GM18511 (cell line): ENCODE measurements at regions not wholly inside any gene's neighbourhood (a gene's known extent, or its start where the extent isn't known, plus 50 kb on each side); places are given as distances from the start of the nearest gene placed in this dataset.
A peak's percentile ranks its signal among the peaks of the same experiment; 100 is the strongest.

ENCODE experiments used
- ATAC-seq: cut with Tn5 transposase; IDR thresholded peaks from one replicate; pipeline ENCODE4 v1.9.1; 2021; ENCODE audit warnings: mild to moderate bottlenecking, moderate library complexity; ENCODE audit not compliant: unreplicated experiment

- no peak for ATAC-seq
These were observed 514.2 kb upstream of the DIPK2B start for GRCh38 chrX:45714866-45715265.

DNA sequence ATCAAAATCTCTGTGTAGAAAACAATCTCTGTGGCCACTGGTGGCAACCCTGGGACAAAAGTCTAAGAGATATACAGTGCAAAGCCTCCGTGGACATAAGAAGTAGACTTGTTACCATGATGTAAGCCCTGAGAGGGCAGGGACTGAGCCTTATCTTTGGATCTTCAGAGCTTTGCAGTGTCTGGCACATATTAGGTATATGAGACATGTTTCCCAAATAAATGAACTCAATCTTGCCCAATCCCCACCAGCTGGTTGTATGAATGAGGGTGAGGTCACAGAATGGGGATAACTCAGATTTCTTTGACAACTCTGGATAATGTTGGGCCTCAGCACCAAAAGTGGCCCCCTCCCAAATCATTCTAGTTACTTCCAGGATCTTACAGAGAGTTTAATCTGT, 511.4 kb upstream of the DIPK2B start:
- ATAC-seq: no peak

GRCh38 chrX:45711231-45711630, 510.6 kb upstream of the DIPK2B start:
- ATAC-seq: no peak

DNA sequence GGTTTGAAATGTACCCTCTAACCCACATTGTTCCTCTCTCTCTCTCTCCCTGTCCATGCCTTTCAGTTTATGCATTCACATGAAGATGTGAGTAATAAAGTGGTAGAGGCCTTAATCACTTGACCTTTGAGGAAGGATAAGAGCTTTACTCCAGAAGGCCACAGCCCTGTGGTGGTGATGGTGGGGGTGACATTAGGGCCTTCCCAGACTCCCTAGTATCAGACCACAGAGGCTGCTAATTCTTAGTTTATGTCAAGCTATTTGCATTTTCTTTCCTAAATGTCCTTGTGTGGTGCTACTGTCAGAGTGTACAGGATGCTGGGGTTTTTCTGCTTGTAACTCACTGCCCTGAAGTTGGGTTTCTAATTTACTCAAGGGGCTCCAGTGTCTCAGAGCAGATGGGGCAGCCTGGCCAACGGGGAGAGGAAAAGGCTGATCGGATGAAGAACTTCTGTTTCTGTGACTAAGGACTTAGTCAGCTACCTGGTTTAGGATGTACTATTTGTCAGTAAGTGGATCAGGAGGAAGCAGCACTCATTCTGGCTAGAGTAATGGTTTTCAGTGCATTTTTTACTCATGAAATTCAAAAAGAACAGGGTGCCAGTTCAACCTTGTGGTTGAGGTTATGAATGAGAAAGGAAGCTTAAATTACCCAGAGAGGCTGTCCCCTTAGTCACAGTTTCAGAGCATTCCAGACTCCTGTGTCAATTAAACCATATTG, 509.6 kb upstream of the DIPK2B start:
- ATAC-seq: peak; percentile 88

GRCh38 chrX:45709381-45709780, 508.7 kb upstream of the DIPK2B start:
- no peak for ATAC-seq

GRCh38 chrX:45699158-45699557, 498.5 kb upstream of the DIPK2B start:
- no peak for ATAC-seq

DNA sequence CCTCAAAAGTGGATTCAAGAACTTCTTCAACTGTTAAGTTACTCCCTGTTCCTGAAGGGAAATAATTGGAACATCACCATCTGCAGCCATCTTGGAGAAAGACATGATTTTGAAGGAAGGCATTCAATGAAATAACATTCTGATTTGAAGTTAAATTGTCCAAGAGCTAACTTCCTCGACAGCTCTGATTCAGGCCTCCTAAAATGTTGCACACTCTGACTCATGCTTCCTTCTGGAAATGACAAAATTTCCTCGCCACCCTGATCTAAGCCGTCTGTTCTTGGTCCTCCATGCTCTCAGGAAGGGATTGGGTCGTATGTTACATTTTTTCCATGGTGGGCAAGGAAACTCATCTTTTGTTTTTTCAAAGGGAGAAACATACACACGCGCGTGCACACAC, 496.9 kb upstream of the DIPK2B start:
- ATAC-seq: no peak

GRCh38 chrX:45696736-45697135, 496.1 kb upstream of the DIPK2B start:
- ATAC-seq: no peak

DNA sequence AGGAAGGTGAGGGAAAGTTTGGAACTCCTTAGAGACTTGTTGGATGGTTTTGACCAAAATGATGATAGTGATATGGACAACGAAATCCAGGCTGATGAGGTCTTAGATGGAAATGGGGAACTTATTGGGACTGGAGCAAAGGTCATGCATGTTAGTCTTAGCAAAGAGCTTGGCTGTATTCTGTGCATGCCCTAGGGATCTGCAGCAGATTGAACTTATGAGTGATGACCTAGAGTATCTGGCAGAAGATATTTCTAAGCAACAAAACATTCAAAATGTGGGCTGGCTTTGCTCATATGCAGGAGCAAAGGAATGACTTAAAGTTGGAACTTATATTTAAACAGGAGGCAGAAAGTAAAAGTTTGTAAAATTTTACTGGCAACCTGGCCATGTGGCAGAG, 489.3 kb upstream of the DIPK2B start:
- ATAC-seq: no peak

DNA sequence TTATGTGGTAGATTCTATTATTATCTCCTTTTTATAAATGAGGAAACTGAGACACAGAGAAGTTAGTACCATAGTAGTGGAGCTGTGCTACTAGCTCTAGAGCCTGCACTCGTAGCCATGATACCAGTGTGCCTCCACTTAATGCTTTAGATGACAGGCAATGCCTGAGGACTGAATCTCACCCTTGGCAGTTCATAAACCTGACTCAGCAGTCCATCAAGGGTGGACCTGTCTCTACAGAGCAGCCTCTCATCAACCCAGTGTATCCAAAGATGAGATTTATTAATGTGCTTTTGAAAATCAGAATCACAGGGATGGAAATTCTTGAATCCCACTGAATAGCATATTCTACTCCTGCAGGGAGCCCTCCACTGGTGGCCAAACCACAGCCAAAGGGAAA, 483.2 kb upstream of the DIPK2B start:
- no peak for ATAC-seq

DNA sequence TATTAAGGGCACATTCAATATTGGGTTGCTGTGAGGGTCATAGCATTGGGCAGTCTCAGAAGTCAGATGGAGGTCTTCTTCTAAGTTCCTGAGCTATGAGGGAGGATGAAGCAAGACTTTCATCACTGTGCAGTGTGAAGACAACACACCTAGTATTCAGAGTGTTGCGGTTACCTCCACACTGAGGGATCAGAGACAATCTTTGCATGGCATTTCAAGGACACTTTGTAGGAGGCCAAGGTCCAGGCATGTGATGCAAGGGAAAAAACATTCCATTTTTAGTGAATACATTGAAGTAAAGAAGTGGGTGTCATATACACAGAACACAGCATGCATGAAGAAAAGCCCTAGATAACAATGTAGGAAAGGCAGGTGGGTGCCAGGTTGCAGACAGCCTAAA, 481.2 kb upstream of the DIPK2B start:
- no peak for ATAC-seq

GRCh38 chrX:45669715-45670340, 469.2 kb upstream of the DIPK2B start:
- no peak for ATAC-seq

DNA sequence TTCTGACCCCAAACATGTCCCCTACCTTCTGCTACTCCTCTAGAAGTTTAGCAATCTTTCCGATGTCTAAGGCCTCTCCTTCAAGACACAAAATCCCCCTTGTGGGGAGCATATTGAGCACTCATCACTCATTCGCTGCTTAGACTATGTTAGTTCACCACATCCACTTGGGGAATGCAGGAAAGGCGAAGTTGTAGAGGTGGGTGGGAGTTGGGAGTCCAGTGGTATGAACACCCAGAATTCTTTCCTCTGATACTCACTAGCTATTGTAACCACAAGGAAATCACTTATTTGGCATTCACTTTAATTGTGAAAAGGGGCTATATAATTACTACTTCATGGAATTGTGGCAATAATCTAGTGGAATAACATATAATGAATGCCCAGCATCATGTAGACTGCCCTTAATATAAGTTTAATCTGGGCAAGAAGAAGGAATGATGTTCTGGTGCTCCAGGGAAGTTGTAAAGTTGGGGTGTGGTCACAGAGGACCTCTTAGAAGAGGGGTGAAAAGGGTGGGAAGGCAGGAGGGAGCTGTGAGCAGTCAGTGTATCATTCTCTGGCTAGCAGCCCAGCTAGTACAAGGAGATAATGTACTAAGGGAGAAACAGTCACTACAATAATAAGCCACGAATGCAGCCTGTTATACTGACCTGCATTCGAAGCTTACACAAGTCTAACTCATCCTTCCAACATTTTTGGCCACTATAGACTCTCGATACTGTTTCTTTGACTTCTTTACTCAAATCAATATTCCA, 468.2 kb upstream of the DIPK2B start:
- no peak for ATAC-seq

- ATAC-seq: no peak
These were observed 467.0 kb upstream of the DIPK2B start for GRCh38 chrX:45667666-45668065.

- ATAC-seq: no peak
These were observed 464.1 kb upstream of the DIPK2B start for GRCh38 chrX:45664727-45665290.

DNA sequence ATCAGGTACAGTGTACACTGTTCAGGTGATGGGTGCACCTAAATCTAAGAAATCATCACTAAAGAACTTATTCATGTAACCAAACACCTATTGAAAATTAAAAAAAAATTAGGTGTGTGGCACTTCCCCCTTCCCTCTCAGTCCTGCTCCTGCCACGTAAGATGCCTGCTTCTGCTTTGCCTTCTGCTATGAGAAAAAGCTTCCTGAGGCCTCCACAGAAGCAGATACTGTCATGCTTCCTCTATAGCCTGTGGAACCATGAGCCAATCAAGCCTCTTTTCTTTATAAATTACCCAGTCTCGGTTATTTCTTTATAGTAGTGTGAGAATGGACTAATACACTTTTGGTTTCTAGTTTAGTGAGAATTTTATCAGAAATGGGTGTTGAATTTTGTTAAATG, 459.8 kb upstream of the DIPK2B start:
- no peak for ATAC-seq

DNA sequence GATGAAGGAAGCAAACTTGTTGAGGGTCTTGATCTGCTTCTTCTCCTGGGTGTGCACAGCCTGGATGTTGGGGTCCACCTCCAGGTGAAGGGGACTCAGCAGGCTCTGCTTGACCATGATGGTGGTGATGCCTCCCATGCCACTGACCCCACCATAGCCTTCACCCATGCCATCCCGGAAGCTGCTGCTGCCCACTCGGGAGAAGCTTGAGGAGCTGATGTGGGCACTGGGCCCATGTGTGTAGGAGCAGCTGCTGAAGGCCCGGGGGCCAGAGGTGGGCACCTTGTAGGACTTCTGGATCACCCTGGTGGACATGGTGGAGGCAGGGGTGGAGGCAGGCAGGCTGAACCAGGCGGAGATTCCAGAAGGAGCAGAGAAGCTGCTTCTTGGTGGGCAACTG, 432.7 kb upstream of the DIPK2B start:
- ATAC-seq: no peak

DNA sequence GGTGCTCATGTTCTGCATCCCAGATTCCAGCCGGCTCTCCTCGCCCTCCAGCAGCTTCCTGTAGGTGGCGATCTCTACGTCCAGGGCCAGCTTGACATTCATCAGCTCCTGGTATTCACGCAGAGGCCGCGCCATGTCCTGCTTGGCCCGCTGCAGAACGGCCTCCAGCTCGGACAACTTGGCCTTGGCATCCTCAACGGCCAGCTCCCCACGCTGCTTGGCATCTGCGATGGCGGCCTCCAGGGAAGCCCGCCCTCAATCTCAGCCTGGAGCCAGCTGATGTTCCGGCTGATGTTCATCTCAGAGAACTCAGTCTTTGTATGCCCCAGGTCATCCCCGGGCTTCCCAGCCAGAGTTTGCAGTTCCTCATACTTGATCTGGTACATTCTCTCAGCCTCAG, 431.8 kb upstream of the DIPK2B start:
- no peak for ATAC-seq

GRCh38 chrX:45630078-45630477, 429.4 kb upstream of the DIPK2B start:
- ATAC-seq: no peak

DNA sequence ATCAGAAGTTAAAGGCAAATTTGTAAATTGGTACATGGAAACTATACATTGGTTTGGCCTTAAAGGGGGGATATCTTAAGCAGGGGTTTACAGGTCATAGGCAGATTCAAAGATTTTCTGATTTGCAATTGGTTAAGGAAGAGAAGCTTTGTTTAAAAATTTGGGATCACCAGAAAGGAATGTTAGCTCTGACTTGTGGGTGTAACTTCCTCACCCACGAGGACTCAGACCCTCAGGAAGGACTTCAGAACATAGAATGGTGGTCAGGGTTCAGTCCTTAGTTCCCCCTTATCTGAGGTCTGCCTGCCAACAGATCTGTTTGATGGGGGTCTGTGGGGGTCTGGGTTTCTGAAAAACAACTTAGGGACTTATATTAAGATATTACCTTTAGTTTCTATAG, 427.4 kb upstream of the DIPK2B start:
- no peak for ATAC-seq

GRCh38 chrX:45623266-45623665, 422.6 kb upstream of the DIPK2B start:
- ATAC-seq: no peak

- no peak for ATAC-seq
These were observed 421.9 kb upstream of the DIPK2B start for GRCh38 chrX:45622538-45622937.
